Breast epithelium (tissue), 3 donors: ENCODE measurements at regions not wholly inside any gene's neighbourhood (a gene's known extent, or its start where the extent isn't known, plus 50 kb on each side); places are given as distances from the start of the nearest gene placed in this dataset.

Experiments
- POLR2A ChIP-seq: fragments of 450-650 bp; IDR thresholded peaks from one replicate; pipeline ENCODE4 v1.6.1; 2016; ENCODE audit warnings: antibody characterized with exemption, mild to moderate bottlenecking, moderate library complexity
- TF ChIP-seq, protein P1 (sequence below), 3 donors: fragments of 450-650 bp; IDR thresholded peaks; one replicate each; pipeline ENCODE4 v1.5.1; 2016 to 2017; ENCODE audit warnings: antibody characterized with exemption in 3 of 3, mild to moderate bottlenecking in 3 of 3, moderate library complexity in 3 of 3

DNA sequence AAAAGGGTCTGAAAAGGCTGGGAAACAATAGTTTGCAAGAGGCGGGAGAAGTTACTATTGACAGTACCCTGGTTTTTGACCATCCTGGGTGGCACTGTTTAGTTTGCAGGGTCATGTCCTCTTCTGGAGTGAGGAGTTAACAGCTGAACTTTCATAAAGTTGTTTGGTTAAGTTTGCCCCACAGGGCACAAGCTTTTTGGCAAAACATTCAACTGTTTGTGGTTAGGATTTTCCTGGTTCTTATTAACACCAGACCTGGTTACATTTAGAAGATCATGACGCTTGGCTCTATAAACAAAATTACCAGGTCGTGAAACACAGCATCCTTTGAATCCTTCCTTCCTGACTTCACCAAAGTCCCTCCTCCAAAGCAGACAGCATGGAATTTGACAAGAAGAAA, 106.1 kb downstream of the RIN2 start:
- TF ChIP-seq, protein P1, sequence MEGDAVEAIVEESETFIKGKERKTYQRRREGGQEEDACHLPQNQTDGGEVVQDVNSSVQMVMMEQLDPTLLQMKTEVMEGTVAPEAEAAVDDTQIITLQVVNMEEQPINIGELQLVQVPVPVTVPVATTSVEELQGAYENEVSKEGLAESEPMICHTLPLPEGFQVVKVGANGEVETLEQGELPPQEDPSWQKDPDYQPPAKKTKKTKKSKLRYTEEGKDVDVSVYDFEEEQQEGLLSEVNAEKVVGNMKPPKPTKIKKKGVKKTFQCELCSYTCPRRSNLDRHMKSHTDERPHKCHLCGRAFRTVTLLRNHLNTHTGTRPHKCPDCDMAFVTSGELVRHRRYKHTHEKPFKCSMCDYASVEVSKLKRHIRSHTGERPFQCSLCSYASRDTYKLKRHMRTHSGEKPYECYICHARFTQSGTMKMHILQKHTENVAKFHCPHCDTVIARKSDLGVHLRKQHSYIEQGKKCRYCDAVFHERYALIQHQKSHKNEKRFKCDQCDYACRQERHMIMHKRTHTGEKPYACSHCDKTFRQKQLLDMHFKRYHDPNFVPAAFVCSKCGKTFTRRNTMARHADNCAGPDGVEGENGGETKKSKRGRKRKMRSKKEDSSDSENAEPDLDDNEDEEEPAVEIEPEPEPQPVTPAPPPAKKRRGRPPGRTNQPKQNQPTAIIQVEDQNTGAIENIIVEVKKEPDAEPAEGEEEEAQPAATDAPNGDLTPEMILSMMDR (IDR thresholded peaks at IDR 0.05), result no peak
- TF ChIP-seq POLR2A, result no peak
